Pancreas (tissue), 10 donors: ENCODE measurements at regions not wholly inside any gene's neighbourhood (a gene's known extent, or its start where the extent isn't known, plus 50 kb on each side); places are given as distances from the start of the nearest gene placed in this dataset.

Source experiments
- ATAC-seq, 4 donors: fragments of 200-7000 bp; cut with Tn5 transposase; one replicate each; pipeline versions ENCODE4 v1.8.0 to v1.9.1; 2020; ENCODE audit warnings: mild to moderate bottlenecking in 4 of 4, moderate library complexity in 4 of 4
- DNase-seq, 6 donors: peaks; one replicate each; pipeline ENCODE4 v3.0.0-alpha.2; 2020
- FAIRE-seq: peaks from 2 replicates; lab custom pipeline; 2012; peaks lifted over from hg19 to GRCh38; lab: Jason Lieb, UNC
- H3K27ac ChIP-seq, 4 donors: fragments of 200-600 bp; sonication (generic); 1 replicate in 3 of 4; 2 replicates in 1 of 4; pipeline versions ENCODE4 v1.5.0 to v1.8.0; 2020
- H3K27me3 ChIP-seq, 4 donors: fragments of 200-600 bp; one replicate each; pipeline ENCODE4 v1.8.0; 2021
- H3K36me3 ChIP-seq, 3 donors: fragments of 200-600 bp; sonication (generic) in 1 of 3; one replicate each; pipeline versions ENCODE4 v1.5.0 to v1.8.0; 2020 to 2021
- H3K4me1 ChIP-seq, 3 donors: fragments of 200-600 bp; one replicate each; pipeline ENCODE4 v1.8.0; 2021
- H3K4me3 ChIP-seq, 4 donors: fragments of 200-600 bp; sonication (generic) in 2 of 4; one replicate each; pipeline versions ENCODE4 v1.5.0 to v1.8.0; 2020 to 2021
- H3K9me3 ChIP-seq, 4 donors: fragments of 200-600 bp; one replicate each; pipeline ENCODE4 v1.8.0; 2021
- CTCF ChIP-seq, 4 donors: fragments of 200-600 bp; sonication (generic) in 3 of 4; IDR thresholded peaks; one replicate each; pipeline versions ENCODE4 v1.5.0 to v1.8.0; 2021; ENCODE audit warnings: antibody characterized with exemption in 4 of 4
- WGBS, 2 donors: extraction: QIAGEN DNeasy Blood & Tissue Kit; methylation state at CpG; one replicate each; pipeline ENCODE4 v1.1.7; 2013; 5-methylcytosine and 5-hydroxymethylcytosine counted together
- intact Hi-C, 3 donors: fragments of 100-400 bp; cut with DNase I; formaldehyde crosslinking; loops; one replicate each; pipeline versions ENCODE4 v1.11.1 to v1.14.2; 2022
- donor health status: healthy with polysubstance abuse.
- donor health status: DM: no; HTN: no; CAD: no; lungs with moderate emphysema.
- donor health status: DM: no; HTN: no; CAD: no.
- donor health status: control.
- donor health status: control.
- donor health status: Bipolar disorder and iron deficiency.
- donor health status: DM: yes; HTN: yes; CAD: no.
- donor health status: DM: no; HTN: no; CAD: no.
- donor health status: DM: no; HTN: no; CAD: no.
- donor health status: DM: yes; HTN: yes; CAD: no.

- Histone ChIP-seq H3K4me3 (no peak overlapping the region), H3K27me3 (no peaks in the 10 kb centered on the region), H3K9me3 (no peaks in the 10 kb centered on the region), H3K4me1 (no peaks in the 10 kb centered on the region), H3K27ac (no peak overlapping the region), H3K36me3 (no peaks in the 10 kb centered on the region)
- 73 to 80% methylated on average over 6 of the region's 6 CpGs for WGBS, 2 donors
- no peak for TF ChIP-seq CTCF (IDR thresholded peaks at IDR 0.05)
- ATAC-seq: peak in 1 of 4 donors; percentile 16
- no peak for DNase-seq
- intact Hi-C loops: no loop called here
- no peak for FAIRE-seq
These were observed 203.9 kb upstream of the TANK start for GRCh38 chr2:160956243-160956802.

- H3K36me3 ChIP-seq: no peaks in the 10 kb centered on the region
- ATAC-seq (no peak), FAIRE-seq (no peak), DNase-seq (no peak)
- H3K4me3 ChIP-seq: no peak overlapping the region
- H3K27ac ChIP-seq: no peak overlapping the region
- no peak for TF ChIP-seq CTCF (IDR thresholded peaks at IDR 0.05)
- intact Hi-C loops: no loop called here
- no peaks in the 10 kb centered on the region for H3K27me3 ChIP-seq
- no peaks in the 10 kb centered on the region for H3K4me1 ChIP-seq
- H3K9me3 ChIP-seq: no peaks in the 10 kb centered on the region
- WGBS, 2 donors: 50 to 75% methylated on average over 3 of the region's 3 CpGs
These were observed 196.3 kb upstream of the TANK start for GRCh38 chr2:160963957-160964356.

GRCh38 chr2:160967523-160967922 lies 192.7 kb upstream of the TANK start:
- Histone ChIP-seq H3K4me1 (no peaks in the 10 kb centered on the region), H3K4me3 (no peak overlapping the region), H3K36me3 (no peaks in the 10 kb centered on the region), H3K27ac (no peak overlapping the region), H3K27me3 (no peaks in the 10 kb centered on the region), H3K9me3 (no peaks in the 10 kb centered on the region)
- WGBS, 2 donors: 65 to 74% methylated on average over 6 of the region's 6 CpGs
- no peak for FAIRE-seq
- intact Hi-C loops: no loop called here
- ATAC-seq: no peak
- no peak for TF ChIP-seq CTCF (IDR thresholded peaks at IDR 0.05)
- no peak for DNase-seq

DNA sequence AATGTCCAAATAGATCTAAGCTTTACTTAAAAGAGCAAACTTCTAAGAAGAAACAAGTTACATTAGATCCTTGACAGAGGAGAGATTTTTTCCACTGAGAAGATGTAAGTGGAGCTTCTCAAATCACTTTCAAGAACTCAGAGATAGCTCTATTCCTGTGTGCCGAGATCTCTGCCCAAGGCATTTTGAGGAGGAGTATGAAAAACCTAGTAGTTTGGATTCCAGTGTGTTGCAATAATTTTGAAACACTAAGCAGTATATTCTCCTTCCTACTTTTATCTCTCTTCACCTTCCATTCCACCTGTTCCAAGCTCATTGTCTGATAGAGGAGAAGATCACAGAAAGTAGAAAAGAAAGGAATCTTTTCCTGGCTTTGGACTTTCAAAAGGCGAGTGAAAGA lies 192.0 kb upstream of the TANK start:
- no peaks in the 10 kb centered on the region for H3K9me3 ChIP-seq
- ATAC-seq (no peak), DNase-seq (no peak), FAIRE-seq (no peak)
- no peaks in the 10 kb centered on the region for H3K4me1 ChIP-seq
- H3K27me3 ChIP-seq: no peaks in the 10 kb centered on the region
- TF ChIP-seq CTCF (IDR thresholded peaks at IDR 0.05): no peak
- no peaks in the 10 kb centered on the region for H3K36me3 ChIP-seq
- intact Hi-C loops: no loop called here
- no peak overlapping the region for H3K27ac ChIP-seq
- 67 to 80% methylated on average over 2 of the region's 2 CpGs for WGBS, 2 donors
- H3K4me3 ChIP-seq: no peak overlapping the region

DNA sequence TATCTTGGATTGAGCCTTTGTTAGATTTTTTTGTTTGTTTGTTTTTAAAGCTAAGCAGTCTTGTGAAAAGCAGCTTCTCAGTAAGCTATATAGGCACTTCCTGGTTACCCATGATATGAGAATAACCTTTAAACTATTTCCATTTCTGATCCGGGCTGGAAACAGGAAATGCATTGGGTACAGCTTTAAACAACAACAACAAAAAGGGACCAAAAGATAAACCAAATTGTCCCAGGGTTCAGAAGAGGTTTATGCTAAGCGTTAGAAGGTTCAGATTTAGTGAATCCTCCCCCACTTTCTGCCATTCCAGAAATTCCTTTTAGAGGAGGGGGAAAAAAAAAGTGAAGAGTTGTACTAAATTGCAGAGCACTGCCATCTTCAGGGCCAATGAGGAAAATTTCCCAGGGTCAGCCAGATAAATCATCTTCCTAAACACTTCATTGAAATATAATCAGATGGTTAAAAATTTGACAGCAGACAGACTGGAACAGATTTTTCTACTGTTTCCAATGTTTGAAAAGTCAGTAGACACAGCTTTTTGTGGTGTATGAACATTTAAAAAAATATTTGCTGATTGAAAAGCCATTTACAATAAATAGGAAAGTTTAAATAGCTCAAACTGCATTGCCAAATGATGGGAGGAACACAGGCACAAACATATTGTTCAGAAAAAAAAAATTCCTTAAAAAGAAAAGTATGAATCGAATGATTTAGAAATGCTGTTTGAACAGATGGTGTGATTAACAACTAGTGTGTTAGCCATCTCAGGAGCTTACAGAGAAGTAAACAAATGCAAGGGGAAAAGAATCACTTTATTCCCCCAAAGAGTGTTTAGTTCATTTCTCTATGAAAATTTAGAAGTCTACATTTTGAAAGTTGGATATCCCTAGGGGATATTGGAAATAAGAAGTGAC lies 189.9 kb upstream of the TANK start:
- peak; percentile 83 to 94 (median 90) for ATAC-seq
- TF ChIP-seq CTCF (IDR thresholded peaks at IDR 0.05): peak; percentile 8 to 47 (median 42)
- 1 to 5% methylated on average over 3 of the region's 3 CpGs for WGBS, 2 donors
- no peaks in the 10 kb centered on the region for H3K9me3 ChIP-seq
- no peaks in the 10 kb centered on the region for H3K36me3 ChIP-seq
- peak; percentile 89 for FAIRE-seq
- H3K27me3 ChIP-seq: no peaks in the 10 kb centered on the region
- intact Hi-C loops: no loop called here
- peak overlapping the region in 1 of 4 donors; percentile 44 for H3K27ac ChIP-seq
- H3K4me1 ChIP-seq: no peaks in the 10 kb centered on the region
- DNase-seq: peak in 3 of 6 donors; percentile 16 to 31 (median 16)
- H3K4me3 ChIP-seq: peak overlapping the region in 1 of 4 donors; percentile 26
